Sigmoid colon (tissue), 4 donors: ENCODE measurements at regions not wholly inside any gene's neighbourhood (a gene's known extent, or its start where the extent isn't known, plus 50 kb on each side); places are given as distances from the start of the nearest gene placed in this dataset.

Experiments used
- EP300 ChIP-seq, 4 donors: sonication (generic); formaldehyde crosslinking; IDR thresholded peaks; one replicate each; pipeline ENCODE4 v1.6.1; 2017; ENCODE audit warnings: antibody characterized with exemption in 4 of 4
- POLR2A ChIP-seq, 2 donors: fragments of 450-650 bp; IDR thresholded peaks; one replicate each; pipeline ENCODE4 v1.6.1; 2016; ENCODE audit warnings: antibody characterized with exemption in 2 of 2, mild to moderate bottlenecking in 2 of 2, moderate library complexity in 2 of 2
- POLR2AphosphoS5 ChIP-seq, 4 donors: sonication (generic); formaldehyde crosslinking; IDR thresholded peaks; one replicate each; pipeline ENCODE4 v1.6.1; 2017; ENCODE audit warnings: antibody characterized with exemption in 4 of 4
- TF ChIP-seq, protein P1 (sequence below), 4 experiments: fragments of 450-650 bp in 3 of 4; fragments of 200-600 bp in 1 of 4; IDR thresholded peaks; one replicate each; pipeline ENCODE4 v1.5.1; 2016 to 2019; ENCODE audit warnings: antibody characterized with exemption in 4 of 4, mild to moderate bottlenecking in 3 of 4, moderate library complexity in 2 of 4

DNA sequence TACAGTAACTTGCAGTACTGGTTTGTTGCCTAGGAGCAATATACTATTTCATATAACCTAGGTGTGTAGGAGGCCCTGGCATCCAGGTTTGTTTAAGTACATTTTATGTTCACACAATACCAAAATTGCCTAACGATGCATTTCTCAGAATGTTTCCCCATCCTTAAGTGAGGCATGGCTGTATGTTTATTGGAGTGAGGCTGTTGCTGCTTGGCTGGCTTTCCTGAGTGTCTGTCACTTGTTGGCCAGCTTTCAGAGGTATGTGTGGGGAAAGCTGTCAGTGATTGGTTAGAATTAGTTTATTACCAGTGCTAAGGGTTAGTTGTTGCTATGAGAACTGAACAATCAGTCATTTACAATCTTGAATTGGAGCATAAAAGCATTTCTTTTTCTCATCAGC is 154.1 kb upstream of the CDH12 start:
- TF ChIP-seq POLR2A (IDR thresholded peaks at IDR 0.05) (no peak), POLR2AphosphoS5 (IDR thresholded peaks at IDR 0.05) (no peak), EP300 (IDR thresholded peaks at IDR 0.05) (no peak)
- TF ChIP-seq, protein P1, sequence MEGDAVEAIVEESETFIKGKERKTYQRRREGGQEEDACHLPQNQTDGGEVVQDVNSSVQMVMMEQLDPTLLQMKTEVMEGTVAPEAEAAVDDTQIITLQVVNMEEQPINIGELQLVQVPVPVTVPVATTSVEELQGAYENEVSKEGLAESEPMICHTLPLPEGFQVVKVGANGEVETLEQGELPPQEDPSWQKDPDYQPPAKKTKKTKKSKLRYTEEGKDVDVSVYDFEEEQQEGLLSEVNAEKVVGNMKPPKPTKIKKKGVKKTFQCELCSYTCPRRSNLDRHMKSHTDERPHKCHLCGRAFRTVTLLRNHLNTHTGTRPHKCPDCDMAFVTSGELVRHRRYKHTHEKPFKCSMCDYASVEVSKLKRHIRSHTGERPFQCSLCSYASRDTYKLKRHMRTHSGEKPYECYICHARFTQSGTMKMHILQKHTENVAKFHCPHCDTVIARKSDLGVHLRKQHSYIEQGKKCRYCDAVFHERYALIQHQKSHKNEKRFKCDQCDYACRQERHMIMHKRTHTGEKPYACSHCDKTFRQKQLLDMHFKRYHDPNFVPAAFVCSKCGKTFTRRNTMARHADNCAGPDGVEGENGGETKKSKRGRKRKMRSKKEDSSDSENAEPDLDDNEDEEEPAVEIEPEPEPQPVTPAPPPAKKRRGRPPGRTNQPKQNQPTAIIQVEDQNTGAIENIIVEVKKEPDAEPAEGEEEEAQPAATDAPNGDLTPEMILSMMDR (IDR thresholded peaks at IDR 0.05) = no peak
